GM12878 (cell line): ENCODE measurements at regions not wholly inside any gene's neighbourhood (a gene's known extent, or its start where the extent isn't known, plus 50 kb on each side); places are given as distances from the start of the nearest gene placed in this dataset.

Source experiments
- ESRRA ChIP-seq: IDR thresholded peaks from 2 replicates; pipeline ENCODE4 v1.6.1; 2012; ENCODE audit warnings: mild to moderate bottlenecking, low read length, improper control_type of control experiment
- EZH2 ChIP-seq: IDR thresholded peaks from 2 replicates; pipeline ENCODE4 v1.6.1; 2012; ENCODE audit warnings: low read depth, mild to moderate bottlenecking, control low read depth, inconsistent platforms, low read length, borderline replicate concordance; ENCODE audit not compliant: control insufficient read depth
- JUNB ChIP-seq: IDR thresholded peaks from 2 replicates; pipeline ENCODE4 v1.6.1; 2016; ENCODE audit warnings: antibody characterized with exemption, mild to moderate bottlenecking
- NFIC ChIP-seq: IDR thresholded peaks from 2 replicates; pipeline ENCODE4 v1.6.1; 2012; ENCODE audit warnings: low read depth, mild to moderate bottlenecking, inconsistent platforms, low read length, moderate library complexity
- NFYB ChIP-seq: IDR thresholded peaks from 2 replicates; pipeline ENCODE4 v1.6.1; 2011; ENCODE audit warnings: low read depth, mild to moderate bottlenecking, low read length, improper control_type of control experiment, moderate library complexity; ENCODE audit not compliant: insufficient read depth
- POLR2A ChIP-seq: IDR thresholded peaks from 2 replicates; pipeline ENCODE4 v1.6.1; 2011; ENCODE audit warnings: low read depth, mild to moderate bottlenecking, low read length
- RELA ChIP-seq: fragments of 450-650 bp; IDR thresholded peaks from 2 replicates; pipeline ENCODE4 v1.8.0; 2014; ENCODE audit warnings: borderline replicate concordance; ENCODE audit not compliant: partially characterized antibody
- SREBF2 ChIP-seq: IDR thresholded peaks from 2 replicates; pipeline ENCODE4 v1.6.1; 2012; ENCODE audit warnings: mild to moderate bottlenecking, low read length
- TARDBP ChIP-seq: IDR thresholded peaks from 2 replicates; pipeline ENCODE4 v1.6.1; 2016; ENCODE audit warnings: borderline replicate concordance
- TCF12 ChIP-seq: IDR thresholded peaks from 2 replicates; pipeline ENCODE4 v1.6.1; 2011; ENCODE audit warnings: low read depth, mild to moderate bottlenecking, low read length
- TF ChIP-seq, protein P1 (sequence below): IDR thresholded peaks from 2 replicates; pipeline ENCODE4 v1.6.1; 2012; ENCODE audit warnings: low read length, inconsistent platforms
- TF ChIP-seq, protein P2 (sequence below), 3 experiments: IDR thresholded peaks in 2 of 3; conservative IDR thresholded peaks in 1 of 3; 2 replicates each; pipeline ENCODE4 v1.5.1; 2011; ENCODE audit warnings: low read depth in 3 of 3, low read length in 3 of 3, mild to moderate bottlenecking in 3 of 3, control low read depth in 2 of 3, moderate library complexity in 2 of 3, inconsistent platforms in 1 of 3, mixed read lengths in 1 of 3; ENCODE audit not compliant: control insufficient read depth in 2 of 3, insufficient read depth in 1 of 3; ENCODE audit errors: extremely low read depth in 1 of 3

DNA sequence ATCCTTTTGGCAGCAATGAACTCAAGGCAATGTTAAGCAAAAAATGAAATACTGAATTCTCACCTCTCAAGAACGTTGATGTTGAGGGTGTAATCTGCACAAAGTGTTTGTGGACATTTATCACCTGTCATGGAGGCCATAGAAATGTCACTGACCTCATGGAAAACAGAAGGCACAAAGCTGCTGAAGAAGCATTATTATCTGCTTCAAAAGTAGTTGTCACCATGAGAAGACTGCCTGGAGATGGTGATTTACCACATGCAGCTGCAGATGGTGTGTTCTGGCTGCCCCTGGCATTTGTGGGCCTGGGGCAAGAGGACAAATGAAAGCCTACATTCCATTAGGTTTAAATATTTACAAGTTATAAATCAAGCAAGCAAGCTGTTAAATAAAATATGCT lies 116.8 kb upstream of the RPS6KA3 start:
- TF ChIP-seq, protein P1, sequence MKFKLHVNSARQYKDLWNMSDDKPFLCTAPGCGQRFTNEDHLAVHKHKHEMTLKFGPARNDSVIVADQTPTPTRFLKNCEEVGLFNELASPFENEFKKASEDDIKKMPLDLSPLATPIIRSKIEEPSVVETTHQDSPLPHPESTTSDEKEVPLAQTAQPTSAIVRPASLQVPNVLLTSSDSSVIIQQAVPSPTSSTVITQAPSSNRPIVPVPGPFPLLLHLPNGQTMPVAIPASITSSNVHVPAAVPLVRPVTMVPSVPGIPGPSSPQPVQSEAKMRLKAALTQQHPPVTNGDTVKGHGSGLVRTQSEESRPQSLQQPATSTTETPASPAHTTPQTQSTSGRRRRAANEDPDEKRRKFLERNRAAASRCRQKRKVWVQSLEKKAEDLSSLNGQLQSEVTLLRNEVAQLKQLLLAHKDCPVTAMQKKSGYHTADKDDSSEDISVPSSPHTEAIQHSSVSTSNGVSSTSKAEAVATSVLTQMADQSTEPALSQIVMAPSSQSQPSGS: no peak
- TF ChIP-seq RELA (no peak), TCF12 (no peak), EZH2 (no peak), JUNB (no peak), TARDBP (no peak), SREBF2 (no peak), POLR2A (no peak), NFYB (no peak), ESRRA (no peak), NFIC (no peak)
- TF ChIP-seq, protein P2, sequence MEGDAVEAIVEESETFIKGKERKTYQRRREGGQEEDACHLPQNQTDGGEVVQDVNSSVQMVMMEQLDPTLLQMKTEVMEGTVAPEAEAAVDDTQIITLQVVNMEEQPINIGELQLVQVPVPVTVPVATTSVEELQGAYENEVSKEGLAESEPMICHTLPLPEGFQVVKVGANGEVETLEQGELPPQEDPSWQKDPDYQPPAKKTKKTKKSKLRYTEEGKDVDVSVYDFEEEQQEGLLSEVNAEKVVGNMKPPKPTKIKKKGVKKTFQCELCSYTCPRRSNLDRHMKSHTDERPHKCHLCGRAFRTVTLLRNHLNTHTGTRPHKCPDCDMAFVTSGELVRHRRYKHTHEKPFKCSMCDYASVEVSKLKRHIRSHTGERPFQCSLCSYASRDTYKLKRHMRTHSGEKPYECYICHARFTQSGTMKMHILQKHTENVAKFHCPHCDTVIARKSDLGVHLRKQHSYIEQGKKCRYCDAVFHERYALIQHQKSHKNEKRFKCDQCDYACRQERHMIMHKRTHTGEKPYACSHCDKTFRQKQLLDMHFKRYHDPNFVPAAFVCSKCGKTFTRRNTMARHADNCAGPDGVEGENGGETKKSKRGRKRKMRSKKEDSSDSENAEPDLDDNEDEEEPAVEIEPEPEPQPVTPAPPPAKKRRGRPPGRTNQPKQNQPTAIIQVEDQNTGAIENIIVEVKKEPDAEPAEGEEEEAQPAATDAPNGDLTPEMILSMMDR (IDR thresholded peaks at IDR 0.05 in 2 of 3, conservative IDR thresholded peaks at IDR 0.05 in 1 of 3; ENCODE audit: control insufficient read depth in 2 of 3, extremely low read depth in 1 of 3, insufficient read depth in 1 of 3, low read depth in 3 of 3, low read length in 3 of 3): no peak
